LNCaP clone FGC (cell line): ENCODE measurements at regions not wholly inside any gene's neighbourhood (a gene's known extent, or its start where the extent isn't known, plus 50 kb on each side); places are given as distances from the start of the nearest gene placed in this dataset.
"Not testable (repeated sequence)": the region's sequence is repeated elsewhere in the genome, so short reads cannot be mapped to it uniquely, and the experiment has no call there.

Experiments
- DNase-seq: peaks from one replicate; pipeline ENCODE4 v3.0.0-alpha.2; 2011; ENCODE audit warnings: low read depth
- H3K4me3 ChIP-seq: 2 replicates; pipeline ENCODE4 v1.5.1; 2011; ENCODE audit warnings: mild to moderate bottlenecking, low read depth, low read length, control low read depth
- CTCF ChIP-seq: IDR thresholded peaks from 2 replicates; pipeline ENCODE4 v1.5.1; 2012; ENCODE audit warnings: mild to moderate bottlenecking; ENCODE audit not compliant: control insufficient read depth, insufficient read depth; ENCODE audit errors: extremely low read depth

- no peak overlapping the region for H3K4me3 ChIP-seq
- TF ChIP-seq CTCF: no peak
- DNase-seq: no peak
These were observed 88.1 kb upstream of the KMT2C start for GRCh38 chr7:152523916-152524315.

- no peak for TF ChIP-seq CTCF
- no peak overlapping the region for H3K4me3 ChIP-seq
- DNase-seq: no peak
These were observed 86.8 kb upstream of the KMT2C start for GRCh38 chr7:152522571-152523067.

- TF ChIP-seq CTCF: no peak
- DNase-seq: no peak
- no peak overlapping the region for H3K4me3 ChIP-seq
These were observed 85.9 kb upstream of the KMT2C start for GRCh38 chr7:152521420-152522337.

GRCh38 chr7:152520861-152521302 lies 85.1 kb upstream of the KMT2C start:
- no peak for TF ChIP-seq CTCF
- no peak for DNase-seq
- H3K4me3 ChIP-seq: no peak overlapping the region

GRCh38 chr7:152519290-152519689 lies 83.5 kb upstream of the KMT2C start:
- TF ChIP-seq CTCF: no peak
- no peak overlapping the region for H3K4me3 ChIP-seq
- no peak for DNase-seq

GRCh38 chr7:152516216-152516615 lies 80.4 kb upstream of the KMT2C start:
- H3K4me3 ChIP-seq: no peak overlapping the region

GRCh38 chr7:152515266-152515950 lies 79.6 kb upstream of the KMT2C start:
- H3K4me3 ChIP-seq, DNase-seq: not testable (repeated sequence)

More at GRCh38 chr7:152516216-152516615, 80.4 kb upstream of the KMT2C start:
- TF ChIP-seq CTCF: no peak
- no peak for DNase-seq
